D341Med (cell line): ENCODE measurements at regions not wholly inside any gene's neighbourhood (a gene's known extent, or its start where the extent isn't known, plus 50 kb on each side); places are given as distances from the start of the nearest gene placed in this dataset.

Experiments used
- DNase-seq: peaks from one replicate; pipeline ENCODE4 v3.0.0; 2012; ENCODE audit warnings: low spot score

DNA sequence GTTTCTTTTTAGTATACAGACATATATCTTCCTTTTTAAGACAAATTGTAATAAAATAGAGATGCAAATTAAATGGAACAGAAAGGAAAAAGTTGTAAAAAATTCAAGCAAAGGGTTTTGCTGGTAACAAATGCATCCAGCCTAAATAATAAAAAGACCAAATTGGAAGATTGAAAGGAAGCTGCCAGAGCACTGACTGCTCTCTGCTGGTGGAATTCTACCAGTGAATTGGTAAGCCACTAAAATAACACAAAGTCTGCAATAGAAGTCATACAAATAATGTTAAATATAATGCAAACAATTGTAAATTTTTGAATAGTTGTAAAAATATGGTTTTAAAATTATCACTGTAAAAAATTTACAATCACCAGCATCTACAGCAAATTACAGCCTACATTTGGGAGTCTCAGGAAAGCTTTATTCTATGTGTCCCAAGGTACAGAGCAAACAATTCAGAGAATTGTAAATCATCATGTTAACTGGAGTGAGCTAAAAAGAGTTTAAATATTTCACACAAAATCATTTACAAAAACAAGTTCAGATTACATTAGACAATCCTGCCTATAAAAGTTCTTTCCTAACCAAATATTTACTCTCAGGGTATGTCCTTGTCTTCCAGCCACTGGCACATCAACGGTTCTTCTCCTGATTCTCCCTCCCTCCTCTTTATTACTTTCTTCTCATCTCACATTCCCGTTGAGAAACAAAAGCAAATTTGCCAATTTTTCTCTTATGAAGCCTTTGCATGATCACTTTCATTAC is 1322.5 kb downstream of the PCDH7 start:
- DNase-seq = no peak

DNA sequence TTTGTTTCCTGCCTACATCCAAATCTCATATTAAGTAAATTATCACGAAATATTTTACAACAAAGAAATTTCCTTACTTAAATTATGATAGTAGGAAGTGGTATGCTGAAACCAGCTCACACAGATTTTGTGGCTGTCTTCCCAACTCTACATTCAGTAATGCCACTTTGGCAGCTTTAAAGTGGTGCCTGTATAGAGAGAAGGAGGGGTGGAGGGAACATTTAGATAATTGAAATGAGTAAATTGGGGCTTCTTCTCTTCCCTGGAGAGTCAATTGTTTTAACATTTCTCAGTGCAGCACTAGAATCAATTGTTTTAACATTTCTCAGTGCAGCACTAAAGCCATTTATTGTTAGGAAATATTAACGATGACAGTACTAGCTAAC is 1323.1 kb downstream of the PCDH7 start:
- no peak for DNase-seq

DNA sequence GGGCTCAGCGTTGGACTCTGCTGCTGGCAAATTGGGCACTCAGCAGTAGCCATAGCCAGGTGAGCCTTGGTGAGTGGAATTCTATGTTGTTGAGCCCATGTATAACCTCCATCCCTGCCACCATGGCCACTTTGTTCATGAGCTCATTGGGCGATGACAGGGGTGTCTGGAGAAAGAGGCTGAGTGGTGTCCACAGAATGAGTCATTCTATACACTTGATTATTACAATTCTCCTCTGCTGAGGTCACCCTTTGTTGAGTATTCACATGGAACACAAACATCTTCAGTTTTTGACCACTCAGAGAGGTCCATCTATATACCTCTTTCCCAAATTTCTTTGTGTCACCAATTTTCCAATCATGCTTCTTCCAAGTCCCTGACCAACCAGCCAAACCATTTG is 1341.7 kb downstream of the PCDH7 start:
- DNase-seq = no peak

DNA sequence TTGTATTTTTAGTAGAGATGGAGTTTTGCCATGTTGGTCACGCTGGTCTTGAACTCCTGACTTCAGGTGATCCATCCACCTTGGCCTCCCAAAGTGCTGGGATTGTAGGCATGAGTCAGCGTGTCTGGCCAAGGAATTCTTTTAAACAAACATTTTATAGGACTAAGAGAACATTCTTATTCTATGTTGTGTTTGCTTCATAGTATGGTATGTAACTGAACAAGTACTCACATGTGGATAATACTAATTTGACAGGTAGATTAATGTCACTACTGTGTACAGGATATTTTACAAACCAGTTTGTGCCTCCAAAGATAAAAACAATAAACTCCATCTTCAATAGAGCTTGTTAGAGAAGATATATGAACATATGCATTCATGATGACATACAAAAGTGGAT is 1353.4 kb downstream of the PCDH7 start:
- DNase-seq = no peak

DNA sequence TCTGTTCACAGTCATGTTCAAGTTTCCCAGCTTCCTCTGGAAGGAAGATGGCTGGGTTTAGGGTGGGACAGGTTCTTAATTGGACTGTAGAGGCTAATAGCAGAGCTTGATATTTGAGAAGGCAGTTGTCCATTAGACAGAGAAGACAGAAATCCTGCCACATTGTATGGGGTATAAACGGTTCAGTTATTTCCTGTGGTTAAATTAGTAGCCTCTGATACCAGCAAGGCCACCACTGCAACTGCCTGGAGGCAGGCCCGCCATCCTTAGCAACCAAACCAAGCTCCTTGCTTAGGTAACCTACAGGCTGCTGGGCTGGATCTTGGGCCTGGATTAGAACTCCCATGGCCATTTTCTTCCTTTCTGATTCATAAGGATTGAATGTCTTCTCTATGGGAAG is 1367.0 kb downstream of the PCDH7 start:
- no peak for DNase-seq

DNA sequence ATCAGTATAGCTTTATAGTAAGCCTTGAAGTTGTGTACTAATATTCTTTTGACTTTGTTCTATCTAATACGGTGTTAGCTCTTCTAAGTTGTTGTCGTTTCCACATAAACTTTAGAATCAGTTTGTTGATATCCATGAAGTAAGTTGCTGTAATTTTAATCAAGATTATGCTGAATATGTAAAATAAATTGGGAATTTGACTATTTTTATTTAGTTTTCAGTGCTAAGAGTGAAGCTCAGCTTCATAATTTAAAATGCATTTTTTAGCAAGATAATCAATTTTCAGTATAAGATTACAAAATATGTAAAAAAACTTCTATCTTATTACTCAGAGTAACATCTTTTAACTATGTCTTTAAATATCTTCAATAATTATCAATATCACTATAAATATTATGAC is 1374.8 kb downstream of the PCDH7 start:
- DNase-seq = no peak

DNA sequence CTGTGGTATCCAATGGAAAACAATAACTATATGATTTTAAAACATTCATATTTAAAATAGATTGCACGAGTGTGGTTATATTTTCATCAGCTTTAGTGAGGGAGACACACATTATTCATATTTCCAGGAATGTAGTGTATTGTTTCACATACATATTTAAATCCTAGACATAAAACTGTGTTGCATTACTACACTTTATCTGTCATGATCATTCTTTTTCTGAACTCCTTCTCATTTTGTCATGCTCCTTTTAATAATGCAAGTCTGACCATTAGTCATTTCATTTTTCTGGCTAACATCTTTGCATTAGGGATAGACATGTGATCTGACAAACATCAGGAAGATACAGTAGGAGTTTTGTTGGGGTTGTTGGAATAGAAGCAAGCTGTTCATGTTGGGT is 1382.7 kb downstream of the PCDH7 start:
- no peak for DNase-seq

DNA sequence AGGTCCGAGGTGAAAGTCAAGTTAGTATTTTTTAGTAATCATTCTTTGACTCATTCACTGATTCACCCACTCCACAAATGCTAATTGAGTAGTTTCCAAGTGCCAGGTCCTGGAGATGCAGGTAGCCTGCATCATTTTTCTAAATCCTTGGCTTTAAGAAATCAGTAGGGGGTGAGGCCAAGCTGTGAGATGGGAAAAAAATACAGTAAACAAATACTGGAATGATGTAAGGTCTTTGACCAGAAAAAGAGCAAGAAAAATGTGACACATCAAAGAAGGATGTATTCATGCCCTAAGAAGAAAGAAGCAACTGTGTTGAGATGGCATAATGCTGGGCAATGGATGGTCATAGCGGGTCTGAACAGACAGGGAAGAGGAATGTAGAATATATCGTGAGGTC is 1386.6 kb downstream of the PCDH7 start:
- no peak for DNase-seq

DNA sequence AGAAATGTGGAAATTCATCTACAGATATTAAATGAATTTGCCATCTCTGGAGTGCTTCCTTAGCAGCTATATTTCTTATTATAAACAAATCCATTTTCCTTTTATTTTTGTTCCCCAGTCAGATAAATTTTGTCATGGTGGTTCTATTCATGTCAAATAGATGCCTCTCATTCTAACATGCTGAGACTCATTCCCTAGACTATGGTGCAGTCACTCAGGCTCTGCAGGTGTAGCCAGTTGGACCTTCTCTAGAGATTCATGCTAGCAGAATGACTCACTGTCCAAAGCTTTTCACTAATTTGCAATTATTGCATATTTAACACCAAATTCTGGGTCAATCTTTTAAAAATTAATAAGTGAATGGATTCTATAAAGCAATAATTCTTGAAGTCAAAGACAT is 1392.7 kb downstream of the PCDH7 start:
- no peak for DNase-seq

DNA sequence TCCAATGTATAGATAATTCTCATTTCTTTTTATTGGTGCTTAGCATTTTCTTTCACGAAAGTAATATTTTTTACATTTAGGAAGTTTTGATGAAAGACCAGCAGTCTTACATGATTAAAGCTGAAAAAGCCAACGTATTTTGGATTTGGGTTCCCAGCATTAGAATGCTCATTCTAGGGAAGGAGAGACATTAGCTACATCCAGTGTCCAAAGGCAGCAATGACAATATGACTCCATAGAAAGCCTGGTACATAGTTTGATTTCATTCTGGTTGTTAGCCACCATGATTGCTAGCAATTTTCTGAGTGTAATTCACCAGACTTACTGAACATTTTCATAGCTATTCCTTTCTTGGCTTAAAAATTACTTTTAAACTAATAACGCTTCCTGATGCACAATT is 1397.5 kb downstream of the PCDH7 start:
- peak; percentile 12 for DNase-seq

DNA sequence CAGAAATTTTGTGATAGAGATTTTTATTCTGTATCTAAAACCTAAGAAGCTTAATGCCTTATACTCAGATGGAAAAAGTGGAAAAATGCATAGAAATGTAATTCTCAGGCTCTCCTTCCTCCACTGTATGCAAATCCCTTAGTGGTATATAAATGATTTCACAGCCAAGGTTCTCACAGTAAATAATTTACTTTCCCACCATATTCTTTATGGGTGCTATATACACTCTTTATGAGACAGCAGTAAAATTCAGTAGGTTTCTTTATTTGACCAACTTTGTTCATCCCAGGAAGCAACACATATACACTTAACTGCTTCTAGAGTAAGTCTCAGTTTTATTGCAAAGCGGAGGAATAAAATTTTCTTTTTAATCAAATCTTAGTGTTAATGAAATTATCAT is 1399.7 kb downstream of the PCDH7 start:
- DNase-seq = no peak

DNA sequence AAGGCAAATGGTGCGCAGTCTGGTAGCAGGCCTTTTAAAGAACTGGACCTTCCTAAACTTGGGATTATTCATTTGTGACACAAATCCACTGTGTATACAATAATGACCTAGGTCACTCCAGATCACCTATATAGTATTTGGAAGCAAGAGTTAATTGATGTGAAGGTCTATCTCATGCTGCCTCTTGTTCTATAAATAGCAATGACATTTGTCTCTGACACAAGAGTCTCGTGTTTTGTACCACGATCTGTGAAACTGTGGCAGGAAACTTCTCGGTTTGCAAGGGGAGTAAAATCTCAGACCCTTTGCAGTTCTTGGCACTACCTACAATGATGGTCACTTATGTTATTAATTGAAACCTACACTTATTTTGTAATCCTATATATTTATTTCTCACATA is 1408.4 kb downstream of the PCDH7 start:
- no peak for DNase-seq

DNA sequence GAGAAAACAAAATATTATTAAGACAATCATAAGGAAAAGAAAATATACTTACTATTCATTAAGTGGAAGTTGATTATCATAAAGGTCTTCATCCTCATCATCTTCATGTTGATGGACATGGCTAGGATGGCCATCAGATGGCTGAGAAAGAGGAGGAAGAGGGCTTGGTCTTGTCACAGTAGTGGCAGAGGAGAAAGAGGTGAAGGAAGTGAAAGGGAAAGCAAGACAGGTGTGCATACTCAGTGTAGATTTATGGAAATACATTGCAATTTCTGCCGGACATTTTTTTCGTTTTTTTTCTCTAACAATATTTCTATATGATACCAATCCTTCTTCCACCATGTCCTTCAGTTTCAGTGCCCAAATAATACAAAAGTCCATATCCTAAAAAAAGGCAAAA is 1409.8 kb downstream of the PCDH7 start:
- no peak for DNase-seq

DNA sequence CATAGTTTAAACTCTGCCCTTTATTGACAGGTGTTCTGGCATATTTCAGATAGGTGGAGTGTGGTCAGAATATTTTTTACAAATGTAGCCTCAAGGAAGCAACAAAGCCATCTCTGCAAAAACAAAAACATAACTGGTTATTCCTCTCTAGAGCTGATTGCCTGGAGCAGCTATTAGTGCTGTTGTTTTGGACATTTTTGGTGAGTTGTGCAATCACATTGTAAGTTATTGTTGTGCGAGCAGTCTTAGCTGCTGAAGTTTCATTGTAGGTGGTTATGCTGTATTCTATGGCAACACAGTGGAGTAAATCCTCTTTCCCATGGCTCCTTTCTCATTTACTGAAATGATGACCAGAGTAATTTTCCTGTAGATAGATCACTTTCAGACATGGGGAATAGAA is 1413.0 kb downstream of the PCDH7 start:
- no peak for DNase-seq

DNA sequence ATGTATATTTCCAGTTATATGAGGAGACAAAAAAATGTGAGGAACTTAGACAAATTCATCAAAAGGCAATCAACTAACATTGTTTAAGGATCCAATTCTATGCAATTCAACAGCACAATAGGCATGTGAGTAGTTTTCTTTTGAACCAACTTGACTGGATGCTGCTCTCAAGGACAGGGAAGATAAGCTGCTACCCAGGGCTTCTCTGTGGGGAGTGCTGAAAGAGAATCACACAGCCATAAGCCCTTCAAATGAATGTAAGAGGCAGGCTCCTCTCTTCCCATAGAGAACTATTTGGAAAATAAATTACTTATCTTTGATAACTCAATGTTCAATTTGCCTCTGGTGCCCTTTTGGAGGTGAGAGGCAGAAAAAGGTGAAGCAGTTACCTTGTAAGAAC is 1413.6 kb downstream of the PCDH7 start:
- DNase-seq = no peak

DNA sequence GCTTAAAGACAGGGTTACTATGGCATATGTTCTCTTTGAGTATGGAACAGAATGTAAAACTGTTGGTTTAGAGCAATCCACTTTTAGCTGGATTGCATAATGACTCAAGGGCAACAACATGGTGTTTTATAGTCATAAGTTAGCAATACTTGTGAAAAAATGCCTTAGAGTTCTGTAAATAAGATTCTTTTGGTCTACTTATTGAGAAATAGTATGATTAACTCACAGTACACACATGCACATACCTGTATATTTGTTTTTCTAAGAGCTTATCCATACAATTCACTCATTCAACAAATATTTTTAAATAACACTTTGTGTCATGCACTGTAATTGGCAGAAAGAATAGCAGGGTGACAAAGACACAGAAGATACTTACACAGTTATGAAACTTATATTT is 1415.5 kb downstream of the PCDH7 start:
- DNase-seq = no peak

DNA sequence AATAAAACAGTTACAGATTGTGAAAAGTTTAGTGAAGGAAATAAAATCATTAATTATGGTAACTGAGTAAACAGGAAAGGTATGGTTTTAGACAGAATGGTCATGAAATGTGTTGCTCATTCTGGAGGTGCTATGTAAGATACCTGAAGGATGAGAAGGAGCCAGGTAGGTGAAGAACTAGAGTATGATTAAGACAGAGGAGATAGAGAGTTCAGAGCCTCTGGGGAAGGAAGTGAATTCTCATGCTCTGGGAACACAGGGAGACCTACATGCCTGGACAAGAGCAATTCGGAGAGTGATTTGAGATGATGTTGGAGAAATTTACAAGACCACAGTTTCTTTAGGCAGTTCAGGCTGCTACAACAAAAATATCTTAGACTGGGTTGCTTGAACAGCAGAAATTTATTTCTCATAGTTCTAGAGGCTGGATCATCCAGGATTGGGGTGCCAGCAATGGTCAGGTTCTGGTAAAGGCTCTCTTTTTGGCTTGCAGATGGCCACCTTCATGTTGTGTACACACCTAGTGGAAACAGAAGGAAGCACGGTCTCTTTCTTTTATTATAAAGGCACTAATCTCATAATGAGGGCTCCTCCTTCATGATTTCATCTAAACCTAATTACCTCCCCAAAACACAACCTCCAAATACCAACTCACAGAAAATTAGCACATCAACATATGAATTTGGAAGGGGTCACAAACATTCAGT is 1416.1 kb downstream of the PCDH7 start:
- DNase-seq = no peak

DNA sequence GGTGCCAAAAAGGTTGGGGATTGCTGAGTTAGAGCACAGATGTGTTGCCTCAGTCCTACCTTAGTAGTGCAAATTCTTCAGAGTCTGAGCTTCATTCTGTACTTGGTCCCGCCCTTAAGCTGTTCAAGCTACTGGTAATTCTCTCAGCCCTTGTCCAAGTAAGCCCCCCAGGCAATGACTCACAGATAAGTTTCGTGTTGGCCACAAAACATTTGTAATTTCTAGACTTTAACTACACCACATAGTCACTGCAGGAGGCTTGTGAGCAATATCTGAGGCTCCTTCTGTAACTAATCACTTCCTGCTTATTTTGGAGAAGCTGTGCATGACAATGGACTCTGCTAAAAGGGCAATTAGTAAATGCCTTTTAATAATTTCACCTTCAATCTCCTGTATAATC is 1420.5 kb downstream of the PCDH7 start:
- DNase-seq = no peak

DNA sequence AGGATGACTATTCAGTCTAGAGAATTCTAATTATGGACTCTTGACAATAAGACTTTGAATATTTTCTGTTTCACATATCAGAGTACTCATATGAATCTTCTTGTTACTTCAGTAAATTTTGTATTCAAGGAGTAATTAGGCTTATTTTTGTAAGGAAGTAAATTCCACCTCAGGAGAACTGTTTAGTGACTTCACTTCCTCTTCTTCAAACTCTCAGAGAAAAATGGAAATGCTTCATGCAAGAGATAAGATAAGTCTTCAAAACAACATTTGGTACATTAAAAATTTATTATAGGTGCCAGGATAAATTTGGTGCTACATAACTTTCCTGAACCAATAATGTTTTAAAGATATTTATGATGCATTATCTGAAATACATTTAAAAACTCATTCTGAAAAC is 1421.9 kb downstream of the PCDH7 start:
- no peak for DNase-seq

DNA sequence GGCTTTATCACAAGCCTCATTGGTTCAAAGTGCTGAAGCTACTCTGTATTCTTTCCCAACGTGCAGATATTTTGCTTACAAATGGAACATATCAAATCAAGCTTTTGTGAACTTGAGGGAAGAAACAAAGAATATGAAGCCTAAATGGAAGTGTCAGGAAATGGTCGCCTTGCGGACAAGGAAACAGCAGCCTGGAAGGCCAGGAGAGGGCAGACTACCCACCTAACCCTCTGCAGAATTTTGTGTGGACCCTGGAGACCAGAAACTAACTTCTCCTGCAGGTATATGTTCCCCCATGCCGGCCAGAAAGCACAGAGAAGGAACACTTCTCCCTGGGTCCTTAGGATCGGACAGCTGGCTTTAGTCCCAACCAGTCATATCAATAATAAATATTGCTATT is 1425.8 kb downstream of the PCDH7 start:
- no peak for DNase-seq

DNA sequence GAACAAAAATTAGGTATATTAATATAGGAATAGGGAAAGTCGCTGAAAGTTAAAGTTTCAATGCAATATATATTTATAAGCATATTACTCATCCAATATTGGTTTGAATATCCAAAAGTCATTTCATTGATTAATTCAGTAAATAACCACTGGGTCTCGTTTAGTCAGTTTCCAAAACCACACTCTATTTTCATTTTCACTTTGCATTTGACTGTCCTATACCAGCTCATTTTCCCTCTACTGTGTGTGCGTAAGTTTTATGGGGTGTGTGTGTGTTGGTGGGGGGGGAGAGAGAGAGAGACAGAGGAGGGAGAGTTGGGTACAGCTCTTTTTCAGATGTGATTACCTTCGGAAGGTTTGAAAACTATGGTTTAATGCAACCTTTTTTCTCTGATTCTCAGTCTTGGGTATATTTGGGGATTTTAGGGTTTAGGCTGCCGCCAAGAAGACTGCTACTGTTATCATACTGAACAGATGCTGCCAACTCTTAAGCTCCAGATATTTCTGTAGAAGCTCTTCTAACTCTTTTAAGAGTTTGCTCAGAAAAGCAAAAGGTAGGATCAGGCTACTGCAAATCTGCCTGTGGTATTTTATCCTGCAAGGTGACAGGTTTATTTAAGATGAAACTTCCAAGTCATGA is 1427.4 kb downstream of the PCDH7 start:
- no peak for DNase-seq

DNA sequence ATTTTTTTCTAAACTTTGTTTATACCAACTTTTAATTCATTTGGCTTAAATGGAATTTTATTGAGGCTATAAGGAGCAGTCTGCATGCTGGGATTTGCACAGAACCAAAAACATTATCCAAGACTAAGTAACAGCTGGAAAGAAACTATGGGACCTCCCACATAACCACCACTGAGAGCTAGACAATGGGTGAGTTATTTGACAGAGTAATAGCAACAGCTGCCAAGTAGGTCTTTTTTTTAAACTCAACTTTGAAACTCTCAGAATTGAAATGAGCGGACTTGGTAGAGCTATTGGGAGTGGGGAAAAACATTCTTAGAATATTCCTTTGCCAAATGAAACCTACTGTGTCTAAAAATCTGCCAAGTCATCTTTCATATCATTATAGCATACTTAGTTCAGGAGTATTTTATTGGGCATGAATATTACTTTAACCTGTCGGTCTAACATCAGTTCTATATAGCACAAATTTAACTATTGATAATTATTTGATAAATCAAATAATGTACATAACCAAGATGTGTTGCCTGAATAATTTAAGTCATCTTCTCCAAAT is 1428.0 kb downstream of the PCDH7 start:
- no peak for DNase-seq

DNA sequence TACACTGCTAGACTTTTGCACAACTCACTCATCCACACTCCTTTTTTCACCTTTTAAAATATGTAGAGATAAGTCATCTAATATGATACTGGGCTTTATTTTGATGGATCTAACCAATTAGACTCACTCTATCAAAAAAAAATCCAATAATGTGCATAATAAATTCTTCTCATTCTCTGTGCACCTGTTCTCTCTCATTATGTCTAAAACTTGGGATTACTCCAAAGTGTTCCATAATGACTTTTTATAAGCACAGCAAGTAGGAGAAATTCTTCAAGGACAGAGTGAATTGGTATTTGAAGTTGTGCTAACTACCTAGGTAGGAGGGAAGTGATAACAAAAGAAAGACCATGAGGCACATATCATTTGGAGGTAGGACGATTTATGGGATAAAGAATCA is 1438.8 kb downstream of the PCDH7 start:
- DNase-seq = no peak
